OCI-LY7 (cell line): ENCODE measurements at regions not wholly inside any gene's neighbourhood (a gene's known extent, or its start where the extent isn't known, plus 50 kb on each side); places are given as distances from the start of the nearest gene placed in this dataset.

Source experiments
- BruUV-seq: library from RNA; stranded (reverse); fragments of 400-500 nt; replicated peaks from 2 replicates; lab custom pipeline; 2021; lab: Mats Ljungman, UMichigan
- CTCF ChIA-PET: fragments of 300-600 bp; sonication (Branson Sonifier 250); formaldehyde crosslinking; loops from one replicate; lab custom pipeline; 2022; ENCODE audit warnings: antibody characterized with exemption; ENCODE audit not compliant: unreplicated experiment; lab: Charles Lee
- POLR2A ChIA-PET: fragments of 300-600 bp; sonication (Branson Sonifier 250); formaldehyde crosslinking; loops from one replicate; lab custom pipeline; 2022; ENCODE audit warnings: antibody characterized with exemption; lab: Charles Lee
- DNase-seq: peaks from one replicate; pipeline ENCODE4 v3.0.0-alpha.2; 2015; ENCODE audit warnings: low spot score
- H2AFZ ChIP-seq: fragments of 200-600 bp; sonication (generic), shearing (Covaris generic); 2 replicates; pipeline ENCODE4 v1.6.1; 2014; ENCODE audit warnings: mild to moderate bottlenecking, antibody characterized with exemption, low read length, moderate library complexity
- H3K27ac ChIP-seq: fragments of 200-600 bp; sonication (generic); 2 replicates; pipeline ENCODE4 v1.5.1; 2014; ENCODE audit warnings: mixed run types, low read depth, mild to moderate bottlenecking, moderate library complexity, low read length, inconsistent platforms; ENCODE audit not compliant: poor library complexity, severe bottlenecking
- H3K36me3 ChIP-seq: fragments of 200-600 bp; sonication (generic); 2 replicates; pipeline ENCODE4 v1.6.1; 2014; ENCODE audit warnings: mild to moderate bottlenecking, antibody characterized with exemption, low read length, moderate library complexity, mixed read lengths; ENCODE audit not compliant: insufficient read depth
- H3K4me1 ChIP-seq: fragments of 200-600 bp; sonication (generic); 2 replicates; pipeline ENCODE4 v1.5.1; 2014; ENCODE audit warnings: mild to moderate bottlenecking, low read length; ENCODE audit not compliant: insufficient read depth, poor library complexity, severe bottlenecking
- H3K4me2 ChIP-seq: fragments of 200-600 bp; sonication (generic); 2 replicates; pipeline ENCODE4 v1.6.1; 2014; ENCODE audit warnings: mild to moderate bottlenecking, low read length
- H3K4me3 ChIP-seq: fragments of 200-600 bp; sonication (generic); 2 replicates; pipeline ENCODE4 v1.5.1; 2014; ENCODE audit warnings: mild to moderate bottlenecking, low read depth, low read length; ENCODE audit not compliant: poor library complexity, severe bottlenecking
- H3K79me2 ChIP-seq: fragments of 200-600 bp; sonication (generic); 2 replicates; pipeline ENCODE4 v1.6.1; 2016; ENCODE audit warnings: low read depth, mild to moderate bottlenecking, low read length, moderate library complexity, mixed read lengths; ENCODE audit not compliant: insufficient read depth
- H3K9me2 ChIP-seq: fragments of 200-600 bp; sonication (generic); 2 replicates; pipeline ENCODE4 v1.6.1; 2016; ENCODE audit warnings: mild to moderate bottlenecking, low read length, mixed read lengths; ENCODE audit not compliant: insufficient read depth
- H3K9me3 ChIP-seq: fragments of 200-600 bp; sonication (generic); 2 replicates; pipeline ENCODE4 v1.6.1; 2014; ENCODE audit warnings: mild to moderate bottlenecking, mixed run types, low read length, mixed read lengths
- H4K20me1 ChIP-seq: fragments of 200-600 bp; sonication (generic); 2 replicates; pipeline ENCODE4 v1.6.1; 2014; ENCODE audit warnings: mild to moderate bottlenecking, antibody characterized with exemption, low read length, moderate library complexity, mixed read lengths; ENCODE audit not compliant: insufficient read depth
- EZH2phosphoT487 ChIP-seq: fragments of 200-600 bp; sonication (generic); IDR thresholded peaks from 2 replicates; pipeline ENCODE4 v1.6.1; 2018; ENCODE audit warnings: low read depth, borderline replicate concordance, mild to moderate bottlenecking, mixed run types, antibody characterized with exemption, low read length, moderate library complexity, mixed read lengths
- intact Hi-C: fragments of 100-400 bp; cut with micrococcal nuclease; formaldehyde crosslinking; loops from one replicate; pipeline ENCODE4 v1.10.0; 2022; ENCODE audit not compliant: unreplicated experiment
- TF ChIP-seq, protein P1 (sequence below): fragments of 200-600 bp; sonication (generic); conservative IDR thresholded peaks from 2 replicates; pipeline ENCODE4 v1.5.1; 2014; ENCODE audit warnings: mild to moderate bottlenecking, antibody characterized with exemption, low read length, moderate library complexity, mixed read lengths

DNA sequence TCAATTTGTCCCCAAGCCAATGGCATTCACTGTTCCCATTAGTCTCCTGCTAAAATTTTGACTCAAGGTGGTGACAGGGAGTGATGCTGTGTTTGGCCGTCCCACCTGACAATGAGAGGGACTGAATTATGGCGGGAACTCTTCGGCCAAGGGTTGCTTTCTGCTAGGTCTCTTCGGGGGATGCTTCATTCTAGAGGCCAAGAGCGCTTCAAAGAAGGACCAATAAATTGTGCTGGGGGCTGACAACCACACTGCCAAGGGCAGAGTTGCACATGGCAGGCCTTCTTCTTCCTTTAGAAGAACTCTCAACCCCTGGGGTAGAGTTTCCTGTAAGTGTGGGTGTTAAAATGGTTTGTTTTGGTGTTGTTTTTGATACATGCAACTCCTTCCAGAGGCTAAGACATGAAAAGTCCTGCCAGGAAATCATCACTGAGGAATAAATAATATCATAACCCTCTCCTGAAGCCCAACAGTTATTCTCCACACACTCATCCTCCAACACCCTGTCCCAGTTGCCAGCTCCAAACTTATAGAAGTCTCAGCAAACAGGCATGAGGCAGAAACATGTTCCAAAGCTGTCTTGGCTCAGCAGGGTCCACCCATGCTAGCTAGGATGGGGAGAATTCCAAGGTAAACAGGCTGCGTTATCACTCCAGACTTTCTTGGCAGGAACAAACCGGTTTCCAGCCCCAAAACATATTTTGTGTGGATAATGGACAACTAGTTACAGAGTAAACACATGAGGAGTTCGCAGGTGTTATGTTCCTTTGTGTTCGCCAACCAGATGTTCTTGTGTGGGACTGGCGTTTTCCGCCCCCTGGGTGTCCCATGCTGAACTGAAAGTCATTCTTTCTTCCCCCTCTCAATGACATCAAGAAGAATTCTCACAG lies 396.7 kb upstream of the RGMA start:
- no peaks in the 10 kb centered on the region for H3K9me2 ChIP-seq
- H3K36me3 ChIP-seq: no peaks in the 10 kb centered on the region
- DNase-seq: no peak
- no peaks in the 10 kb centered on the region for H3K9me3 ChIP-seq
- BruUV-seq: no TSS peak
- no peak overlapping the region for H2AFZ ChIP-seq
- no peak overlapping the region for H3K27ac ChIP-seq
- no peak overlapping the region for H3K4me3 ChIP-seq
- H3K4me1 ChIP-seq: no peaks in the 10 kb centered on the region
- ChIA-PET POLR2A (interaction anchor here (0.7 kb wide), 1 partner anchor 76 kb away, joined by 3 read pairs; no protein-coding TSS in a partner anchor), CTCF (no interaction called here)
- no peak overlapping the region for H3K4me2 ChIP-seq
- intact Hi-C loops: no loop called here
- H3K79me2 ChIP-seq: no peaks in the 10 kb centered on the region
- TF ChIP-seq, protein P1, sequence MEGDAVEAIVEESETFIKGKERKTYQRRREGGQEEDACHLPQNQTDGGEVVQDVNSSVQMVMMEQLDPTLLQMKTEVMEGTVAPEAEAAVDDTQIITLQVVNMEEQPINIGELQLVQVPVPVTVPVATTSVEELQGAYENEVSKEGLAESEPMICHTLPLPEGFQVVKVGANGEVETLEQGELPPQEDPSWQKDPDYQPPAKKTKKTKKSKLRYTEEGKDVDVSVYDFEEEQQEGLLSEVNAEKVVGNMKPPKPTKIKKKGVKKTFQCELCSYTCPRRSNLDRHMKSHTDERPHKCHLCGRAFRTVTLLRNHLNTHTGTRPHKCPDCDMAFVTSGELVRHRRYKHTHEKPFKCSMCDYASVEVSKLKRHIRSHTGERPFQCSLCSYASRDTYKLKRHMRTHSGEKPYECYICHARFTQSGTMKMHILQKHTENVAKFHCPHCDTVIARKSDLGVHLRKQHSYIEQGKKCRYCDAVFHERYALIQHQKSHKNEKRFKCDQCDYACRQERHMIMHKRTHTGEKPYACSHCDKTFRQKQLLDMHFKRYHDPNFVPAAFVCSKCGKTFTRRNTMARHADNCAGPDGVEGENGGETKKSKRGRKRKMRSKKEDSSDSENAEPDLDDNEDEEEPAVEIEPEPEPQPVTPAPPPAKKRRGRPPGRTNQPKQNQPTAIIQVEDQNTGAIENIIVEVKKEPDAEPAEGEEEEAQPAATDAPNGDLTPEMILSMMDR: no peak
- TF ChIP-seq EZH2phosphoT487: no peak
- no peaks in the 10 kb centered on the region for H4K20me1 ChIP-seq

DNA sequence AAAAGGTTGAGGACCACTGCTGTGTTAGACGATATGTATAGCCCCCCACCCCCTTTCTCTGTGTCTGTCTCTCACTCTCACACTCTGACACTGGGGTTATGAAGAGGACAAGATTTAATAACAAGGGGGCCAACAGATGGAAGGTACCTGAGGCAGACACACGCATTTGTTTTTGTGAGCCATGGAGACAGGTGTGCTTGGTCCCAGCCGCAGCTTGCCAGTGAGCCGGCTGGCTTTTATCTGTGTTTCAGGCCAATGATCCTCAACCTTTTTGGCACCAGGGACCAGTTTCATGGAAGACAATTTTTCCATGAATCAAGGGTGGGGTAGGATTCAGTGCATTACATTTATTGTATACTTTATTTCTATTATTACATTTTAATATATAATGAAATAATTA lies 394.9 kb upstream of the RGMA start:
- no peak overlapping the region for H3K27ac ChIP-seq

More for the DNA sequence above, 394.9 kb upstream of the RGMA start:
- BruUV-seq: no TSS peak
- POLR2A ChIA-PET: no interaction called here
- no peaks in the 10 kb centered on the region for H3K4me1 ChIP-seq
- H3K9me2 ChIP-seq: no peaks in the 10 kb centered on the region
- intact Hi-C loops: no loop called here
- H3K4me3 ChIP-seq: no peak overlapping the region
- H3K4me2 ChIP-seq: no peak overlapping the region
- H4K20me1 ChIP-seq: no peaks in the 10 kb centered on the region
- CTCF ChIA-PET: no interaction called here
- TF ChIP-seq, protein P1: no peak
- TF ChIP-seq EZH2phosphoT487: no peak
- no peaks in the 10 kb centered on the region for H3K36me3 ChIP-seq
- no peaks in the 10 kb centered on the region for H3K79me2 ChIP-seq
- no peak for DNase-seq
- no peak overlapping the region for H2AFZ ChIP-seq
- H3K9me3 ChIP-seq: no peaks in the 10 kb centered on the region
